HG02981 (cell line): ENCODE measurements at regions not wholly inside any gene's neighbourhood (a gene's known extent, or its start where the extent isn't known, plus 50 kb on each side); places are given as distances from the start of the nearest gene placed in this dataset.
"Not testable (repeated sequence)": the region's sequence is repeated elsewhere in the genome, so short reads cannot be mapped to it uniquely, and the experiment has no call there.

Experiments
- ATAC-seq: cut with Tn5 transposase; IDR thresholded peaks from one replicate; pipeline ENCODE4 v1.9.1; 2021; ENCODE audit warnings: mild to moderate bottlenecking, moderate library complexity; ENCODE audit not compliant: unreplicated experiment

- no peak for ATAC-seq
These were observed 1550.1 kb upstream of the TENM4 start for GRCh38 chr11:80990885-80991284.

GRCh38 chr11:80987171-80987570 is 1546.3 kb upstream of the TENM4 start:
- no peak for ATAC-seq

- no peak for ATAC-seq
These were observed 1545.7 kb upstream of the TENM4 start for GRCh38 chr11:80986421-80987074.

- ATAC-seq = no peak
These were observed 1539.4 kb upstream of the TENM4 start for GRCh38 chr11:80980227-80980626.

GRCh38 chr11:80973786-80974185 is 1533.0 kb upstream of the TENM4 start:
- ATAC-seq = no peak

GRCh38 chr11:80970037-80970436 is 1529.2 kb upstream of the TENM4 start:
- no peak for ATAC-seq

GRCh38 chr11:80967649-80968048 is 1526.8 kb upstream of the TENM4 start:
- no peak for ATAC-seq

GRCh38 chr11:80960381-80961029 is 1519.7 kb upstream of the TENM4 start:
- ATAC-seq = no peak

GRCh38 chr11:80959751-80960150 is 1518.9 kb upstream of the TENM4 start:
- ATAC-seq = no peak

- ATAC-seq = no peak
These were observed 1518.2 kb upstream of the TENM4 start for GRCh38 chr11:80958987-80959386.

GRCh38 chr11:80958361-80958760 is 1517.5 kb upstream of the TENM4 start:
- ATAC-seq = no peak

GRCh38 chr11:80955588-80955987 is 1514.8 kb upstream of the TENM4 start:
- ATAC-seq = no peak

GRCh38 chr11:80948781-80949180 is 1508.0 kb upstream of the TENM4 start:
- no peak for ATAC-seq

GRCh38 chr11:80944758-80945157 is 1503.9 kb upstream of the TENM4 start:
- no peak for ATAC-seq

- no peak for ATAC-seq
These were observed 1502.4 kb upstream of the TENM4 start for GRCh38 chr11:80943226-80943625.

- ATAC-seq = no peak
These were observed 1497.0 kb upstream of the TENM4 start for GRCh38 chr11:80937842-80938241.

- ATAC-seq = no peak
These were observed 1489.2 kb upstream of the TENM4 start for GRCh38 chr11:80930038-80930437.

- no peak for ATAC-seq
These were observed 1488.4 kb upstream of the TENM4 start for GRCh38 chr11:80929031-80929805.

- no peak for ATAC-seq
These were observed 1484.5 kb upstream of the TENM4 start for GRCh38 chr11:80925321-80925720.

GRCh38 chr11:80921310-80921709 is 1480.5 kb upstream of the TENM4 start:
- not testable (repeated sequence) for ATAC-seq

GRCh38 chr11:80916173-80916798 is 1475.5 kb upstream of the TENM4 start:
- ATAC-seq = no peak

- ATAC-seq = no peak
These were observed 1473.5 kb upstream of the TENM4 start for GRCh38 chr11:80914311-80914710.
